BE2C (cell line): ENCODE measurements at regions not wholly inside any gene's neighbourhood (a gene's known extent, or its start where the extent isn't known, plus 50 kb on each side); places are given as distances from the start of the nearest gene placed in this dataset.

Source experiments
- DNase-seq: peaks from one replicate; pipeline ENCODE4 v3.0.0-alpha.2; 2020
- H3K27me3 ChIP-seq: fragments of 250-450 bp; sonication (Bioruptor Pico); 2 replicates; pipeline ENCODE4 v1.5.1; 2020; ENCODE audit warnings: mild to moderate bottlenecking
- H3K36me3 ChIP-seq: fragments of 250-450 bp; sonication (Bioruptor Pico); 2 replicates; pipeline ENCODE4 v1.5.1; 2020; ENCODE audit warnings: mild to moderate bottlenecking
- H3K4me1 ChIP-seq: fragments of 250-450 bp; sonication (Bioruptor Pico); 2 replicates; pipeline ENCODE4 v1.5.1; 2020
- H3K4me3 ChIP-seq: 2 replicates; pipeline ENCODE4 v1.5.1; 2011; ENCODE audit warnings: low read depth, low read length
- H3K9me3 ChIP-seq: fragments of 250-450 bp; sonication (Bioruptor Pico); 2 replicates; pipeline ENCODE4 v1.5.1; 2020
- CTCF ChIP-seq: IDR thresholded peaks from 2 replicates; pipeline ENCODE4 v1.5.1; 2012; ENCODE audit warnings: mild to moderate bottlenecking, low read depth, low read length

GRCh38 chr2:219769090-219769910, 141.9 kb downstream of the SLC4A3 start:
- Histone ChIP-seq H3K9me3 (no peaks in the 10 kb centered on the region), H3K4me3 (no peak overlapping the region), H3K36me3 (no peaks in the 10 kb centered on the region), H3K4me1 (no peaks in the 10 kb centered on the region), H3K27me3 (no peaks in the 10 kb centered on the region)
- TF ChIP-seq CTCF = no peak
- no peak for DNase-seq

GRCh38 chr2:219772103-219772635, 144.7 kb downstream of the SLC4A3 start:
- no peak for TF ChIP-seq CTCF
- no peaks in the 10 kb centered on the region for H3K9me3 ChIP-seq
- H3K4me3 ChIP-seq = no peak overlapping the region
- H3K27me3 ChIP-seq = no peaks in the 10 kb centered on the region
- H3K36me3 ChIP-seq = no peaks in the 10 kb centered on the region
- H3K4me1 ChIP-seq = no peaks in the 10 kb centered on the region
- no peak for DNase-seq

GRCh38 chr2:219772697-219773096, 145.3 kb downstream of the SLC4A3 start:
- H3K27me3 ChIP-seq = no peaks in the 10 kb centered on the region
- TF ChIP-seq CTCF = no peak
- no peak overlapping the region for H3K4me3 ChIP-seq
- no peak for DNase-seq
- H3K36me3 ChIP-seq = no peaks in the 10 kb centered on the region
- no peaks in the 10 kb centered on the region for H3K4me1 ChIP-seq
- H3K9me3 ChIP-seq = no peaks in the 10 kb centered on the region

GRCh38 chr2:219775506-219775905, 148.1 kb downstream of the SLC4A3 start:
- H3K4me3 ChIP-seq = no peak overlapping the region
- no peaks in the 10 kb centered on the region for H3K4me1 ChIP-seq
- no peaks in the 10 kb centered on the region for H3K9me3 ChIP-seq
- no peak for TF ChIP-seq CTCF
- H3K36me3 ChIP-seq = no peaks in the 10 kb centered on the region
- no peak for DNase-seq
- H3K27me3 ChIP-seq = peaks cover 4% of the 10 kb centered on the region; the same call in 1 of the 2 replicates

- H3K27me3 ChIP-seq = peaks cover 7% of the 10 kb centered on the region
- no peak overlapping the region for H3K4me3 ChIP-seq
- H3K36me3 ChIP-seq = no peaks in the 10 kb centered on the region
- DNase-seq = no peak
- TF ChIP-seq CTCF = no peak
- H3K4me1 ChIP-seq = no peaks in the 10 kb centered on the region
- H3K9me3 ChIP-seq = no peaks in the 10 kb centered on the region
These were observed 150.0 kb downstream of the SLC4A3 start for GRCh38 chr2:219777388-219777787.

- H3K4me1 ChIP-seq = no peaks in the 10 kb centered on the region
- TF ChIP-seq CTCF = no peak
- DNase-seq = no peak
These were observed 150.8 kb downstream of the SLC4A3 start for GRCh38 chr2:219778189-219778588.

More at GRCh38 chr2:219778189-219778588, 150.8 kb downstream of the SLC4A3 start:
- Histone ChIP-seq H3K4me3 (no peak overlapping the region), H3K27me3 (peaks cover 7% of the 10 kb centered on the region), H3K36me3 (no peaks in the 10 kb centered on the region), H3K9me3 (no peaks in the 10 kb centered on the region)
